ENCODE measurements at regions not wholly inside any gene's neighbourhood (a gene's known extent, or its start where the extent isn't known, plus 50 kb on each side); places are given as distances from the start of the nearest gene placed in this dataset.

DNA sequence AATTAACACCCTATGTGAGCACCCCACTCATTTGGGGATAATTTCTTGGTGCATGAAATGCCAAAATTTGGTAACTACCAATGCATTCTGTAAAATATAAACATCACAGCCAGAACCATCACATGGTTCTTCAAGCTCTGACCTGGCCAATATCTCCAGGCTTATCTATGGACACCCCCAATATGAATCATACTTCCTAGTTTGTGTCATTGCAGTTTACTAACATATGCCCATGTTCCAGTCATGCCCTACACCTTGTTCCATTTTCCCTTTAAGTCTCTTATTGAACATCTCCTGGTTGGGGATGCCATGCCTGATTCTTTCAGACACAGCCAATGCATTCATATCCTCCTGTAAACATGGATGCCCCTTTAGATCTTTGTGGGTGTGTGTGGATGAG lies 572.8 kb upstream of the BTBD3 start:
- Mint-ChIP-seq H3K4me1 (ENCODE audit: low read depth) (no peaks in the 10 kb centered on the region), H3K4me3 (no peak overlapping the region), H3K27ac (no peak overlapping the region), H3K9me3 (peaks cover 2 to 12% of the 10 kb centered on the region in 2 donors), H3K27me3 (ENCODE audit: low read depth) (no peaks in the 10 kb centered on the region), H3K36me3 (ENCODE audit: insufficient read depth in 2 of 2) (peaks cover 0 to 3% of the 10 kb centered on the region in 2 donors)
- ATAC-seq (replicated peaks in 1 of 2) (no peak), DNase-seq (no peak)

DNA sequence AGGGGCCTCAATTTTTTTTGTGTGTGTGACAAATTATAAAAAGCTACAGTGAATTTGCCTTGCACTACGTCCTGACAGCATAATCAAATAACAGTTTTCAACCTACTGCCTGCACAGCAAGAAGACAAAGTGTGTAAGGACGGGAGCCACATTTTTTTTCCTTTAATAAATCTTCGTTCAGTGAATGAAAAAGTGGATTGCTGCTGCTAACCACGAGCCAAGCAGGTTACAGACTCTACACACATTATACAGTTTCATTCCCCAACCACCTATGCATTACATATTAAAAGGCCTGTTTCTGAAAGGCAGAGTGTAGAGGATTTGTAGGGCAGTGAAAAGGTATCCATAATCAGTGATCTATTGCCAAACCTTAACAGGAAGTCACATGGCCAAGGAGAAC lies 570.0 kb upstream of the BTBD3 start:
- no peak for DNase-seq
- Mint-ChIP-seq H3K27me3 (ENCODE audit: low read depth) (no peaks in the 10 kb centered on the region), H3K9me3 (peaks cover 6 to 10% of the 10 kb centered on the region in 2 donors), H3K36me3 (ENCODE audit: insufficient read depth in 2 of 2) (peaks cover 0 to 3% of the 10 kb centered on the region in 2 donors), H3K4me3 (no peak overlapping the region), H3K4me1 (ENCODE audit: low read depth) (no peaks in the 10 kb centered on the region), H3K27ac (no peak overlapping the region)
- no peak for ATAC-seq (replicated peaks in 1 of 2)

GRCh38 chr20:11350126-11351005 lies 567.3 kb upstream of the BTBD3 start:
- peaks cover 8 to 10% of the 10 kb centered on the region in 2 donors for H3K9me3 Mint-ChIP-seq
- DNase-seq: no peak
- H3K36me3 Mint-ChIP-seq (ENCODE audit: insufficient read depth in 2 of 2): peaks cover 0 to 3% of the 10 kb centered on the region in 2 donors
- no peaks in the 10 kb centered on the region for H3K4me1 Mint-ChIP-seq (ENCODE audit: low read depth)
- ATAC-seq (replicated peaks in 1 of 2): no peak
- no peak overlapping the region for H3K27ac Mint-ChIP-seq
- H3K4me3 Mint-ChIP-seq: no peak overlapping the region
- no peaks in the 10 kb centered on the region for H3K27me3 Mint-ChIP-seq (ENCODE audit: low read depth)

DNA sequence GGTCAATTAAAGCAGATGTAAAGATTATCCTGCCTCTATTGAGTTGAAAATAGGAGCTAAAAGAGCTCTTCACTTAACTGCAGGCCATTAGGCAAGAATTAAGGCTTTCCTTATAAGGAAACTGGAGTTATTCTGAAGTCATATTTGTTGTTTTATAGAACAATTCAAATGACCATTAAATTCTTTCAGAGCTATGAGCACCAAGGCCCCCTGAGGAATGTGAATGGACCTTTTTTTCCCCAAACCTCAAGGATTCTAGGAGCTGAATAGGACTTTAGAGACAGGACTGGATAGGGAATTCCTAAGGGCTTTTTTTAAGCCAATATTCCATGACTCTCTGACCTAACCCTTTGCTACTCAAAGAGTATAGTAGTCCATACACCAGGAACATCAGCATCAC lies 565.7 kb upstream of the BTBD3 start:
- no peaks in the 10 kb centered on the region for H3K27me3 Mint-ChIP-seq (ENCODE audit: low read depth)
- no peaks in the 10 kb centered on the region for H3K4me1 Mint-ChIP-seq (ENCODE audit: low read depth)
- H3K27ac Mint-ChIP-seq: no peak overlapping the region
- ATAC-seq (replicated peaks in 1 of 2): no peak
- H3K4me3 Mint-ChIP-seq: no peak overlapping the region
- peaks cover 0 to 3% of the 10 kb centered on the region in 2 donors for H3K36me3 Mint-ChIP-seq (ENCODE audit: insufficient read depth in 2 of 2)
- no peak for DNase-seq
- H3K9me3 Mint-ChIP-seq: peaks cover 8 to 10% of the 10 kb centered on the region in 2 donors

DNA sequence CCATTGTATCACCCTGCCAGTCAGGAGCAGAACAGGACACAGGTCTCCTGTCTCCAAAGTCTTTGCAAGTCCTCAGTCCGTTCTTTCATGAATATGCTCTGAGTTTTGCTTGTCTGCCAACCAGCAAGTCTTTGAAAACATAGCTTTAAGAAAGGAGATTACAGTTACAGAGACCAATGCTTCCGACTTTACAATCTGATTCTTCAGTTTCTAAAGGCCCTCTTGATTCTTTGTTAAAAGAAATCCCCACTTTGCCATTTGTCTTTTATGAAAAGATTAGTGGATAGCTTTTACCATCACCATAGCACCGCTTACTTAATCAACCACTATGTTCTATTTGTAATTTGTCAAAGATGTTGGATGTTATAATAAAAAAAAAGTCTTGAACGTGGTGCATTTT lies 562.8 kb upstream of the BTBD3 start:
- no peaks in the 10 kb centered on the region for H3K36me3 Mint-ChIP-seq (ENCODE audit: insufficient read depth in 2 of 2)
- H3K4me1 Mint-ChIP-seq (ENCODE audit: low read depth): no peaks in the 10 kb centered on the region
- DNase-seq (no peak), ATAC-seq (replicated peaks in 1 of 2) (no peak)
- no peak overlapping the region for H3K4me3 Mint-ChIP-seq
- H3K27ac Mint-ChIP-seq: no peak overlapping the region
- H3K9me3 Mint-ChIP-seq: peaks cover 4 to 13% of the 10 kb centered on the region in 2 donors
- no peaks in the 10 kb centered on the region for H3K27me3 Mint-ChIP-seq (ENCODE audit: low read depth)

- H3K4me1 Mint-ChIP-seq (ENCODE audit: low read depth): no peaks in the 10 kb centered on the region
- DNase-seq: no peak
Measured at GRCh38 chr20:11355345-11355744, 562.3 kb upstream of the BTBD3 start.

DNA sequence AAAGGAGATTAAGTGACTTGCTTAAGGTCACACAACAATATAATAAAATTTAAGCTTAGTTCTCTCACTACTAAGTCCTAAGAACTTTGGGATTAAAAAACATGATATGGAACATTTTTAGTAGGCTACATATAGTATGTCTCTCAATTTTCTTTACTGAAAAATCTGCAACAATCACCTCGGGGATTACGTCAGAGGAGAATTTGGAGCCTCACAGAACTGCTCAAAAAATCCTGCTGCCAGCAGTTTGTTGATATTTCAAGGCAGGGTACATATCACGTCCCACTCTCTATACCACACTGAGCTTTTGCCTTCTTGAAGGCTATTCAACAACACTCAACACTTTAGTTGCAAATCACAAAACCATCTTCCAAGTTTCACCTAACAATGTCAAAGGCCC lies 561.6 kb upstream of the BTBD3 start:
- no peak overlapping the region for H3K27ac Mint-ChIP-seq
- DNase-seq (no peak), ATAC-seq (replicated peaks in 1 of 2) (no peak)
- peaks cover 4 to 13% of the 10 kb centered on the region in 2 donors for H3K9me3 Mint-ChIP-seq
- no peaks in the 10 kb centered on the region for H3K4me1 Mint-ChIP-seq (ENCODE audit: low read depth)
- no peaks in the 10 kb centered on the region for H3K27me3 Mint-ChIP-seq (ENCODE audit: low read depth)
- no peak overlapping the region for H3K4me3 Mint-ChIP-seq
- no peaks in the 10 kb centered on the region for H3K36me3 Mint-ChIP-seq (ENCODE audit: insufficient read depth in 2 of 2)

More at GRCh38 chr20:11355345-11355744, 562.3 kb upstream of the BTBD3 start:
- ATAC-seq (replicated peaks in 1 of 2): no peak
- H3K36me3 Mint-ChIP-seq (ENCODE audit: insufficient read depth in 2 of 2): no peaks in the 10 kb centered on the region
- no peaks in the 10 kb centered on the region for H3K27me3 Mint-ChIP-seq (ENCODE audit: low read depth)
- H3K4me3 Mint-ChIP-seq: no peak overlapping the region
- H3K27ac Mint-ChIP-seq: no peak overlapping the region
- H3K9me3 Mint-ChIP-seq: peaks cover 4 to 14% of the 10 kb centered on the region in 2 donors

- no peak overlapping the region for H3K27ac Mint-ChIP-seq
- DNase-seq (no peak), ATAC-seq (replicated peaks in 1 of 2) (no peak)
- peaks cover 10 to 14% of the 10 kb centered on the region in 2 donors for H3K9me3 Mint-ChIP-seq
- no peaks in the 10 kb centered on the region for H3K4me1 Mint-ChIP-seq (ENCODE audit: low read depth)
- peaks cover 0 to 8% of the 10 kb centered on the region in 2 donors for H3K36me3 Mint-ChIP-seq (ENCODE audit: insufficient read depth in 2 of 2)
- no peaks in the 10 kb centered on the region for H3K27me3 Mint-ChIP-seq (ENCODE audit: low read depth)
- H3K4me3 Mint-ChIP-seq: no peak overlapping the region
Measured at GRCh38 chr20:11362450-11362849, 555.2 kb upstream of the BTBD3 start.

GRCh38 chr20:11364736-11365135 lies 553.0 kb upstream of the BTBD3 start:
- H3K27ac Mint-ChIP-seq: no peak overlapping the region
- peaks cover 8 to 16% of the 10 kb centered on the region in 2 donors for H3K9me3 Mint-ChIP-seq
- ATAC-seq (replicated peaks in 1 of 2): no peak
- no peak overlapping the region for H3K4me3 Mint-ChIP-seq
- peaks cover 0 to 8% of the 10 kb centered on the region in 2 donors for H3K36me3 Mint-ChIP-seq (ENCODE audit: insufficient read depth in 2 of 2)
- no peaks in the 10 kb centered on the region for H3K27me3 Mint-ChIP-seq (ENCODE audit: low read depth)
- no peaks in the 10 kb centered on the region for H3K4me1 Mint-ChIP-seq (ENCODE audit: low read depth)
- no peak for DNase-seq

GRCh38 chr20:11366660-11367059 lies 551.0 kb upstream of the BTBD3 start:
- Mint-ChIP-seq H3K27ac (no peak overlapping the region), H3K9me3 (peaks cover 2 to 13% of the 10 kb centered on the region in 2 donors), H3K4me3 (no peak overlapping the region), H3K27me3 (ENCODE audit: low read depth) (no peaks in the 10 kb centered on the region), H3K36me3 (ENCODE audit: insufficient read depth in 2 of 2) (peaks cover 0 to 5% of the 10 kb centered on the region in 2 donors), H3K4me1 (ENCODE audit: low read depth) (no peaks in the 10 kb centered on the region)
- DNase-seq (no peak), ATAC-seq (replicated peaks in 1 of 2) (no peak)

- no peak overlapping the region for H3K27ac Mint-ChIP-seq
- no peaks in the 10 kb centered on the region for H3K4me1 Mint-ChIP-seq (ENCODE audit: low read depth)
- H3K27me3 Mint-ChIP-seq (ENCODE audit: low read depth): no peaks in the 10 kb centered on the region
- H3K36me3 Mint-ChIP-seq (ENCODE audit: insufficient read depth in 2 of 2): peaks cover 0 to 6% of the 10 kb centered on the region in 2 donors
- ATAC-seq (replicated peaks in 1 of 2) (no peak), DNase-seq (no peak)
- H3K9me3 Mint-ChIP-seq: peaks cover 0 to 6% of the 10 kb centered on the region in 2 donors
- H3K4me3 Mint-ChIP-seq: no peak overlapping the region
Measured at GRCh38 chr20:11368499-11368898, 549.2 kb upstream of the BTBD3 start.

GRCh38 chr20:11368965-11369711 lies 548.6 kb upstream of the BTBD3 start:
- ATAC-seq (replicated peaks in 1 of 2) (no peak), DNase-seq (no peak)
- Mint-ChIP-seq H3K4me1 (ENCODE audit: low read depth) (no peaks in the 10 kb centered on the region), H3K27me3 (ENCODE audit: low read depth) (no peaks in the 10 kb centered on the region), H3K4me3 (no peak overlapping the region), H3K36me3 (ENCODE audit: insufficient read depth in 2 of 2) (peaks cover 0 to 2% of the 10 kb centered on the region in 2 donors), H3K9me3 (peaks cover 0 to 3% of the 10 kb centered on the region in 2 donors), H3K27ac (no peak overlapping the region)

DNA sequence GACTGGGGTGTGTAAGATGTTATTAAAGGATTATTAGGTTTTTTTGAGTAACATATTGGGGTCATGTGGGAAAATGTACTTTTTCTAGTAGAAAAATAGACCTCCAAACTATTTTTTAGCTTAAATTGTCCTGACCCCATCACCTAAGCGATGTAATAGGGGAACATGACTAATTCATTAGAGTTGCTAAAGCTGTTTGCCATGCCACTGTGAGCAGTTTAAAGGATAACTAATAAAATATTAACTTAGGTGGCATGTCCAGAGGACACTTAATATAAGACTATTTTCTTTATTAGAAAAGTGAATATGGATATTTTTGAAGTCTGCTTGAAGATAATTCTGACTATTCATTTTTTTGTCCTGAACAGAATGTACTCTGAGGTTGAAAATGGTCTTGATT lies 545.9 kb upstream of the BTBD3 start:
- H3K27ac Mint-ChIP-seq: no peak overlapping the region
- no peak overlapping the region for H3K4me3 Mint-ChIP-seq
- no peaks in the 10 kb centered on the region for H3K4me1 Mint-ChIP-seq (ENCODE audit: low read depth)
- H3K36me3 Mint-ChIP-seq (ENCODE audit: insufficient read depth in 2 of 2): peaks cover 0 to 2% of the 10 kb centered on the region in 2 donors
- H3K27me3 Mint-ChIP-seq (ENCODE audit: low read depth): no peaks in the 10 kb centered on the region
- no peak for ATAC-seq (replicated peaks in 1 of 2)
- no peak for DNase-seq
- H3K9me3 Mint-ChIP-seq: peaks cover under 1 to 3% of the 10 kb centered on the region in 2 donors

All from activated T-cell treated with anti-CD3 and anti-CD28 coated beads, Interleukin-2, amount 50 U/mL, for 72 hours (primary cell).